Occipital lobe (tissue), 1 donor: ENCODE measurements at regions not wholly inside any gene's neighbourhood (a gene's known extent, or its start where the extent isn't known, plus 50 kb on each side); places are given as distances from the start of the nearest gene placed in this dataset.
"Not testable (repeated sequence)": the region's sequence is repeated elsewhere in the genome, so short reads cannot be mapped to it uniquely, and the experiment has no call there.

ENCODE experiments used
- DNase-seq: peaks from one replicate; lab custom pipeline; 2025; lab: John Stamatoyannopoulos, UW

- DNase-seq = no peak
Observed at GRCh38 chr7:68070992-68071391, 1074.4 kb downstream of the TYW1 start.

DNA sequence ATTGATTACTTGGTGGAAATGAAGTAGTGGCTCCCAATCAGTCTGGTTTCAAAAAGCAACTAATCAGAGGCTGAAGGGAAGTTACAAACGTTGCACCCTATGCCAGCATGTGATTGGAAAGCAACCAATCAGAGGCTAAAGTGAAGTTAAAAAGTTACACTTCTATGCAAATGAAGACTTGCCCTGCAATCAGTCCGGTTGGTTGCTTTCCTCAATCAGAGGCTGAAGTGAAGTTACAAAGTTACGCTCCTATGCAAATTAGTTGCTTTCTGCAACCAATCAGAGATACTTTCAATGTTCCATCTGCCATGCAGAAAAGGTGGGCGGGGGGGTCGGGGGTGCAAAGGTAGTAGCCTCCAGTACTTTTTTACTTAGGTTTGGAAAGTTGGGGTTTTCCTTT, 1077.1 kb downstream of the TYW1 start:
- DNase-seq = no peak

DNA sequence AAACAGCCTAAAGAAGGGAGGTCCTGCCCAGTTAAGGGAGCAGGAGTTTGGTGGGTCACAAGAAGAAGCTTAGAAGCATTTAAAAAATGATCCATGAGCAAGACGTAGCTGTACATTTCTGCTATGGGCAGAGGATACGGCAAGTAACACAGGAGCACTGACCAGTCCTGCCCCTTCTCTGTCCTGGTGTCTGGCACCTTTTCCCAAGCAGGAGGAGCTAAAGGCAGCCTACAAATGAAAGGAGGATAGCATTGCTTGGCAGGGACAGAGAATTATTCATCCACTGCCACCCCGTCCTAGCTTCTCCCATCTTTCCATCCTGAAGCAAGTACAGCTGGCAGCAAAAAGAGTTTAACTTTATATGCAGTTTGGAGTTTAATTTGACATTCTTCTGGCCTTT, 1077.6 kb downstream of the TYW1 start:
- DNase-seq = no peak

- DNase-seq = no peak
Observed at GRCh38 chr7:68078157-68078710, 1081.6 kb downstream of the TYW1 start.

DNA sequence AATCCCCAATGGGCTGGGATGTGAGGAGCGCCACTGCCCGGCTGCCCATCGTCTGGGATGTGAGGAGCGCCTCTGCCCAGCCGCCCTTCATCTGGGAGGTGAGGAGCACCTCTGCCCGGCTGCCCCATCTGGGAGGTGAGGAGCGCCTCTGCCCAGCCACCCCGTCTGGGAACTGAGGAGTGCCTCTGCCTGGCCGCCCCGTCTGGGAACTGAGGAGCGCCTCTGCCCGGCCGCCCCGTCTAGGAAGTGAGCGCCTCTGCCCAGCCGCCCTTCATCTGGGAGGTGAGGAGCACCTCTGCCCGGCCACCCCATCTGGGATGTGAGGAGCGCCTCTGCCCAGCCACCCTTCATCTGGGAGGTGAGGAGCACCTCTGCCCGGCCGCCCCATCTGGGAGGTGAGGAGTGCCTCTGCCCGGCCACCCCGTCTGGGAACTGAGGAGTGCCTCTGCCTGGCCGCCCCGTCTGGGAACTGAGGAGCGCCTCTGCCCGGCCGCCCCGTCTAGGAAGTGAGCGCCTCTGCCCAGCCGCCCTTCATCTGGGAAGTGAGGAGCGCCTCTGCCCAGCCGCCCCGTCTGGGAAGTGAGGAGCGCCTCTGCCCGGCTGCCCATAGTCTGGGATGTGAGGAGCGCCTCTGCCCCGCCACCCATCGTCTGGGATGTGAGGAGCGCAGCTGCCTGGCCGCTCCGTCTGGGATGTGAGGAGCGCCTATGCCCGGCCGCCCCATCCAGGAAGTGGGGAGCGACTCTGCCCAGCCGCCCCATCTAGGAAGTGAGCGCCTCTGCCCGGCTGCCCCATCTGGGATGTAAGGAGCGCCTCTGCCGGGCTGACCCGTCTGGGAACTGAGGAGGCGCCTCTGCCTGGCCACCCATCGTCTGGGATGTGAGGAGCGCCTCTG, 1085.7 kb downstream of the TYW1 start:
- DNase-seq = not testable (repeated sequence)

DNA sequence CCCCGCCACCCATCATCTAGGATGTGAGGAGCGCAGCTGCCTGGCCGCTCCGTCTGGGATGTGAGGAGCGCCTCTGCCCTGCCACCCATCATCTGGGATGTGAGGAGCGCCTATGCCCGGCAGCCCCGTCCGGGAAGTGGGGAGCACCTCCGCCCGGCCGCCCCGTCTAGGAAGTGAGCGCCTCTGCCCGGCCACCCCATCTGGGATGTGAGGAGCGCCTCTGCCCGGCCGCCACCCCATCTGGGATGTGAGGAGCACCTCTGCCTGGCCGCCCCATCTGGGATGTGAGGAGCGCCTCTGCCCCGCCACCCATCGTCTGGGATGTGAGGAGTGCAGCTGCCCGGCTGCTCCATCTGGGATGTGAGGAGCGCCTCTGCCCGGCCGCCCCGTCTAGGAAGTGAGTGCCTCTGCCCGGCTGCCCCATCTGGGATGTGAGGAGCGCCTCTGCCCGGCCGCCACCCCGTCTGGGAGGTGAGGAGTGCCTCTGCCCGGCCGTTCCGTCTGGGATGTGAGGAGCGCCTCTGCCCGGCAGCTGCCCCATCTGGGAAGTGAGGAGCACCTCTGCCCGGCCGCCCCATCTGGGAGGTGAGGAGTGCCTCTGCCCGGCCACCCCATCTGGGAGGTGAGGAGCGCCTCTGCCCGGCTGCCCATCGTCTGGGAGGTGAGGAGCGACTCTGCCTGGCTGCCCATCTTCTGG, 1086.5 kb downstream of the TYW1 start:
- DNase-seq = not testable (repeated sequence)

- DNase-seq = no peak
Observed at GRCh38 chr7:68087401-68087800, 1090.8 kb downstream of the TYW1 start.

DNA sequence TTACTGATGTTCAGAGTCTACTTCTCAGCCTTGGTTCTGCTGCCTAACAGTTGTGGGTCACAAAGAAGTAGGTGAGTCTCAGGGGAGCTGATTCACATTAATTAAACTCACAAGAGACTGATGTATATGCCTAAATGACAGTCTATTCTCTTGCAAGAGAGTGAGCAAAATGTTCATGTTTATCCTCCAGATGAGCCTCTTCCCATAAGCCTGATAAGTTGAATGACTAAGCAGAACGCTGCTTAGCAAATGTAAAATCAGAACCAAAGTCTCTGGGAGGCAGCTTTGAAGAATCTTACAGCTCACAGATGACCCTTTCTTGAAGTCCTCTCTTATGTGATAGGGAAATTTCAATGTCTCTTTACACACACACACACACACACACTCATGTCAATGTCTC, 1092.2 kb downstream of the TYW1 start:
- DNase-seq = no peak

GRCh38 chr7:68090256-68090655, 1093.6 kb downstream of the TYW1 start:
- DNase-seq = not testable (repeated sequence)

DNA sequence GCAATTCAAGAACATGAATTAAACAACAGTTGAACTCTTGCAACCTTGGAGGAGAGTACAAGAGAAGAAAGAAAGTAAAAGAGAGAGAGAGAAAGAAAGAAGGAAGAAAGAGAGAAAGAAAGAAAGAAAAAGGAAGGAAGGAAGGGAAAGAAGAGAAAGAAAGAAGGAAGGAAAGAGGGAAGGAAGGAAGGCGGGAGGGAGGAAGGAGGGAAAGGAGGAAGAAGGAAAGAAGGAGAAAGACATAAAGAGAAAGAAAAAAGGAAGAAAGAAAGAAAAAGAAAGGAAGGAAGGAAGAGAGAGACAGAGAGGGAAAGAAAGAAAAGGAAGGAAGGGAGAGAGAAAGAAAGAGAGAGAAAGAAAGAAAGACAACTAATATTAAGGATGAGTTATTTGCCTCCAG, 1106.7 kb downstream of the TYW1 start:
- no peak for DNase-seq

GRCh38 chr7:68107261-68107660, 1110.6 kb downstream of the TYW1 start:
- no peak for DNase-seq

GRCh38 chr7:68107968-68108367, 1111.3 kb downstream of the TYW1 start:
- DNase-seq = no peak

- DNase-seq = no peak
Observed at GRCh38 chr7:68109299-68109698, 1112.7 kb downstream of the TYW1 start.

DNA sequence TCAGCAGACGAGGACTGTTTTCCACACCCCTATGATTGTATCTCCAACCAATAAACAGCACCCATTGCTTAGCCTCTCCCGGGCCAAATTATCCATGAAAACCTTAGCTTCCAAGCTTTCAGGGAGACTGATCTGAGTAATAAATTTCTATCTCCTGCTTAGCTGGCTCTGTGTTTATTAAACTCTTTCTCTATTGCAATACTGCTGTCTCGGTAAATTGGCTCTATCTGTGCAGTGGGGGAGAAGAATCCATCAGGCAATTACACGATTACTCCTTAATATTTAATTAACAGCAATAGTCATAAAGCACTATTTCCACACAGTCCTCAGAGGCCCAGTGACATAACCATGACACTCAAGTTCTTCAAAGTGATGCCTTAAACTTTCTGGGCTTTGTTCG, 1122.8 kb downstream of the TYW1 start:
- no peak for DNase-seq

GRCh38 chr7:68121056-68121455, 1124.4 kb downstream of the TYW1 start:
- no peak for DNase-seq

DNA sequence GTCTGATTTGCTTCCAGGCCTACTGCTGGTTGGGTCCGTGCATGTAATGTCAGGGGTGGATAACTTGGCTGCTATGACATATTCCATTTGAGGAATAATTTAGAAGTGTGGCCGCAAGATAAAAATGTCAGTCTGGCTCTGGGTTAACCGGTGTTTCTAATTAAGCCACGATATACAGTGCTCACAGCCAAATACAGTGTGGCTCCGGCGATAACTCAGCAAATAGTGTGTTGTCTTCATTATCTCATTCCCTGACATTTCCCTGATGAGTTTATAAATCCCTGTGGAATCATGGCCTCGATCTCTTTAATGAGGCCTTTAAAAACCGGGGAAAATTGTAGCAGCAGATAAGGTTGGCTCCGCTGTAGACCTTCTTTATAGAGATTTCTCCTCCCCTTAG, 1125.0 kb downstream of the TYW1 start:
- no peak for DNase-seq

- DNase-seq = no peak
Observed at GRCh38 chr7:68122801-68123200, 1126.2 kb downstream of the TYW1 start.

DNA sequence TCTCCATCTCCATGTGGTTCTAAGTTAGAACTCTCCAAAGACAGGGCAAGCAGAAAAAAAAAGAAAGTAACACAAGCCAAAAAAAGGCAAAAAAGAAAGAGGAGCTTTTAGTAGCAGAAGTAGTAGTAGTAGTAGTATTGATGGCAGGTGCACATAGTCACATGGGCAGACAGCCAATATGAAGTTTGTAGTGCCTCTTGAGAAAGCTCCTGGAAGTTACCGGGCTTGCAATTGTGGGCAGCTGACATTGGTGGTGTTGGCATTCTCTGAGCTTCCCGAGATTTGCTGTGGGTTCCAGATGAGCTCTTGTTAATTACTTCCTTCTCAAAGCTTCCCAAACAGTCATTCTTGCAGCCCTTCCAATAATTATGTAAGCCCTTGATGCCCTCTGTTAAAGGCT, 1128.5 kb downstream of the TYW1 start:
- no peak for DNase-seq

DNA sequence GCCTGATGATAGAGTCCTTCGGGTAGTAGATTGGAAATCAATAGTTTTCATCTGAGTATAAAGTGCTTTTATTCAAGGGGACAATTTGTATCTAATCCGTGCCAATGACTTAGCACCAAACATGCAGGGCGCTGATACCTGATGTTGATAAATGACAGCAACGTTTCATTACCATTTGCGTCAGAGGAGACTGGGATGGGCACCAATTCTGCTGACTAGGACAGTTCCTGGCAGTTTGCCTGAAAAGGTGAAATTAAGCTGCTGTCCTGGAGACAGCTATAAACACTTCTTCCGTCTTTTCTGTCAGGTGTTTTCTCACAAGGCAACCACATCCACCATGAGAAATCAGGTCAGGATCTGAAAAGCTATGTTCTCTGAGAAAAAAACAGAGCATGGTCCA, 1136.4 kb downstream of the TYW1 start:
- DNase-seq = no peak

DNA sequence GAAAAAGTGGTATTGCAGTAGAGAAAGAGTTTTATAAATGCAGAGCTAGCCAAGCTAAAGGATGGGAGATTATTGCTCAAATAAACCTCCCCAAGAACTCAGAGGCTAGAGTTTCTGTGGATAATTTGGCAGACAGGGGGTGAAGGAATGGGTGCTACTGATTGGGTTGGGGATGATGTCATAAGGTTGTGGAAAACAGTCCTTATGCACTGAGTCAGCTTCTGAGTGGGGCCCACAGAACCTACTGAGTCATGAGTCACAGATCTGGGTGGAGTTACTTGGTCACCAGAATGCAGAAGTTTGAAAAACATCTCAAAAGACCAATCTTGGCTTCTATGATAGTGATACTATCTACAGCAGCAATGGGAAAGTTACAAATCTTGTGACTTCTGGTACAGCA, 1146.7 kb downstream of the TYW1 start:
- no peak for DNase-seq

DNA sequence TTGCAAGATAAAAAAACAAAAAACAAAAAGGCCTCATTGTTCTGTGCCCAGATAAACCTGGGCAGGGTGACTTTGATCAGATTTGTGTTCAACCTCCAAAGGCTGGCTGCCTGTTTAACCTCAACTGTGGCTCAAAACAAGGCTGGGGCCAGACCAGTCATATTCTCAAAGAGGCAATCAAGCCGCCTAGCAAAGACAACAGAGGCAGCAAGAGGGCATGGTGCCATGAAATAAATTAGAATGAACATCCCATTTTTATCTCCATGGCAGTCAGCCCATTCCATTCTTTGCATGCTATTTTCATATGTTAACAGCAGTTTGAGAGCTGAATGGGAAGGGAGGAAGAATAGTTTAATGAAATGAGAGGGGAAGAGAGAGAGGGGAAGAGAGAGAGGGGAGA, 1150.3 kb downstream of the TYW1 start:
- DNase-seq = no peak

DNA sequence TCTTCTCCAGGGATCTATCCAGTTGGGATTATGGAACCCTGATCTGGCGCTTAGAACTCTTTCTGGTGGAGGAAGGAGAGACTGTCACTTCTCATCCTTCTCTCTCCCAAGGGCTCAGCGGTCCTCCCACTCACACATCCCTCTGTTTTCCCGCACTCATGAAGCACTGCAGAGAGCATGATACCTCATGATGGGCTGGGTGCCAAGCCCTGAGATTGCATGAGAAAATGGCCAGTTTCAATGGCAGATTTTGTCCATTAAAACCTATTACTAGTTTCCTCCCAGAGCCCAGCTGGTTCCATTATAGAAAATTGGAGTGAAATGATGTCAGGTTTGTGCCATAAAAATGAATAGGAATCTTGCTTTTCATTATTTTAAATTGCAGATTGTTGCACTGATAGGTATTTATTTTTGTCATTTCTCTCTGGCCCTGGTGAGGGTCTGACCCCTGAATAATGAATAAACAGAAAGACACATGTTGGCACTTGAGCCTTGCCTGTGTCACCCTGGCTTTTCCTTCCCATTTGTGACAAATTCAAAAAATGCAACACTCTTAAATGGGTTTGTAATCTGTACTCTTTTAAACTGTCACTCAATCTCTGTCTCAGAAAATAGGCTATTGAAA, 1151.1 kb downstream of the TYW1 start:
- DNase-seq = no peak
